GM21367 (cell line): ENCODE measurements at regions not wholly inside any gene's neighbourhood (a gene's known extent, or its start where the extent isn't known, plus 50 kb on each side); places are given as distances from the start of the nearest gene placed in this dataset.
"Not testable (repeated sequence)": the region's sequence is repeated elsewhere in the genome, so short reads cannot be mapped to it uniquely, and the experiment has no call there.

Source experiments
- ATAC-seq: cut with Tn5 transposase; IDR thresholded peaks from one replicate; pipeline ENCODE4 v1.9.1; 2021; ENCODE audit not compliant: unreplicated experiment

GRCh38 chr2:193475038-193475437 is 1280.3 kb upstream of the TMEFF2 start:
- ATAC-seq = no peak

DNA sequence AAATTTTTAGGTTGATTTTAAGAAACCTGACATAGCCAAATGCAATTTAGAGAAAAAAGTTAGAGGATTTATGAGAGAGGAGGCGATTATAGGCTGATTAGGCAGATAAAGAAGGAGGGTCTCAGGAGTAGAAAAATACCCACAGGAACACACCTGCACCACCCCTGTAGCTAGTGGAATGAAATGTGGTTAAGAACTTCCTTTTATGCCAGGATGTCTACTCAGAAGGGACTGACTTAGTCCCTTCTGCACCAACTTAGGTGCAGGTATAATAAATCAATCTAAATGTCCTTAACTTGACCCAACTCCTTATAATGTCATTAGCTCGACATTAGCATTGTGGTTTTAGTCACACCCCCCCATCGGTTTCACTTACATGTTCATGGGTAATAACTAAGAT is 1274.5 kb upstream of the TMEFF2 start:
- ATAC-seq = no peak

GRCh38 chr2:193467276-193467987 is 1272.7 kb upstream of the TMEFF2 start:
- no peak for ATAC-seq

GRCh38 chr2:193463011-193463410 is 1268.3 kb upstream of the TMEFF2 start:
- no peak for ATAC-seq

- ATAC-seq = no peak
These were observed 1267.7 kb upstream of the TMEFF2 start for GRCh38 chr2:193462411-193462810.

GRCh38 chr2:193461431-193461934 is 1266.8 kb upstream of the TMEFF2 start:
- ATAC-seq = no peak

DNA sequence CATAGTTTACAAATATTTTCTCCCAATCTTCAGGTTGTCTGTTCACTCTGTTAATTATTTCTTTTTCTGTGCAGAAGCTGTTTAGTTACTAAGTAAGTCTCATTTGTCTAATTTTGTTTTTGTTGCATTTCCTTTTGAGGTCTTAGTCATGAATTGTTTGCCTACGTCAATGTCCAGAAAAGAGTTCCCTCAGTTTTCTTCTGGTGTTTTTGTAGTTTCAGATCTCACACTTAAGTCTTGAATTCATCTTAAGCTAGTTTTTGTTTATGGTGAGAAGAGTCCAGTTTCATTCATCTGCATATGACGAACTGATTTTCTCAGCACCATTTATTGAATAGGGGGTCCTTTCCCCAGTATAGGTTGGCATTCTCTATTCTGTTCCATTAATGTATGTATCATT is 1252.2 kb upstream of the TMEFF2 start:
- ATAC-seq = no peak

GRCh38 chr2:193442293-193442692 is 1247.6 kb upstream of the TMEFF2 start:
- no peak for ATAC-seq

DNA sequence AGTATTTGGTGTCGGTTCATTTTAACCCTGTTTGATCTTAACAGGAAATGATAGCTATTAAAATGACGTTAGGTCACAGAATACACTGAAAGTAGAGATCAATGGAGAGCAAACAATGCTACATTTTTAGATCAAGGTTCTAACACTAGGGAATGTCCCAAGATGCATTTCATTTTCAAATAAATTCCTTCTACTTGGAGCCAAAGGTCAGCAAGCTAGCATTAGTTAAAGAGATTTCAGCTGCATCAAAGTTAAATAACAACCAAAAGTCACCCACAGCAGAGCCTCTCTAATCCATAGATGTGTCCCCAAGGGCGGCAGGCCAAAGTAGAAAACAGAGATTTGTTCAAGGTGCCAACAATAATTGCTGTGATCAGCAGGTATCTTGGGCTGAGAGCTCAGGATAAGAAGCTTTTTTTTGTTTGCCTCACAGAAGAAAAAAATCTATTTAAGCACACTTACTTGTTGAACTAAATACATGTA is 1233.6 kb upstream of the TMEFF2 start:
- no peak for ATAC-seq

GRCh38 chr2:193412368-193412767 is 1217.6 kb upstream of the TMEFF2 start:
- not testable (repeated sequence) for ATAC-seq

GRCh38 chr2:193409951-193410350 is 1215.2 kb upstream of the TMEFF2 start:
- ATAC-seq = no peak

DNA sequence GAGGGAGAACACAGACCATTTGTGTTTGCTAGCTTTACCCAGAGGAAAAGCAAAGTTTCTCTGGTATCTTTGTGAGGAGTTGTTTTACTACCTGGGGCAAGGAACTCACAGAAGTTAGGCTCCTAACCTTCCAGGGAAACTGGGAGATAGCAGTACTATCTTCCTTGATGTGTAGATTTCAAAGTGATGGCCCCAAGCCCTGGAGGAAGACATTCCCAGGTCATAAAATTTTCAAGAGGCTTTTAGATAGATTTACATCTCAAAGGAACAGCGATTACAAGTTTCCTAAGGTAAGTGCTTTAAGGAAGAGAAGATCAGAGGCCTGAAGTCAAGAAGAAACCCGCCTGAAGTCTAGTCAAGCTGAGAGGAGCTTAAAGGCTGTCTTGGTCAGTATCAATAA is 1187.8 kb upstream of the TMEFF2 start:
- no peak for ATAC-seq

- no peak for ATAC-seq
These were observed 1183.1 kb upstream of the TMEFF2 start for GRCh38 chr2:193377789-193378188.

DNA sequence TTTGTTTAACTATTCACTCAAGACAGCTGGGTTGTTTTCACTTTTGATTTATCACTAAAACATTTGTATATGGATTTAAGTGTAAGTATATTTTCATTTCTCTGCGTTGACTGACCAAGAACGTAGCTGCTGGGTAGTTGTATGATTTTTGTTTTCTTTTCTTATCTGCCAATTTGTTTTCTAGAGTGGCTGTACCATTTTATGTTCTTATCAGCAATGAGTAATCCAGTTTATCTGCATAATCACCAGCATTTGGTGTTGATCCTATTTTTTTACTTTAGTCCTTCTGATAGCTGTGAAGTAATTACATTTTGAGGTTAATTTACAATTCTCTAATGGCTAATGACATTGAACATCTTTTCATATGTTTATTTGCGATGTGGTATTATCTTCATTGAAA is 1178.4 kb upstream of the TMEFF2 start:
- ATAC-seq = no peak

DNA sequence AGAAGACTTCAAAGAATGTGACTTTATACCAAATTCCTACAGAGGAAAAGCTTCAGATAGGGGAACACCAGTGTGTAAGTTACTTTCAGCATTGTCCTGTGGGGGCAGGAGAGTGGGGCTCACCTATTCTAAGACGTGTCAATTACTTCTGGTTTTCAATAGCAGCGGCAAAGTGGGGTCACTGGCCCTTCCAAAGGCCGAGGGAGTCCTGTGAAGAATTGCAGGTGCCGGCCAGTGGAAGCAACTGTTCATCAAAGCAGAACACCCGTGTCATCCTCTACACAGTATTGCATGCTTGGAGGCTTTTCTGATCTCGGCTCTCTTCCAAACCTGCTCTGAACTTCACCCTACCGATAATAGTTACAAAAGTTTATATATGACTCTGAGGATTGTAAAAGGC is 1176.5 kb upstream of the TMEFF2 start:
- ATAC-seq = no peak

- ATAC-seq = no peak
These were observed 1173.9 kb upstream of the TMEFF2 start for GRCh38 chr2:193368615-193369014.

DNA sequence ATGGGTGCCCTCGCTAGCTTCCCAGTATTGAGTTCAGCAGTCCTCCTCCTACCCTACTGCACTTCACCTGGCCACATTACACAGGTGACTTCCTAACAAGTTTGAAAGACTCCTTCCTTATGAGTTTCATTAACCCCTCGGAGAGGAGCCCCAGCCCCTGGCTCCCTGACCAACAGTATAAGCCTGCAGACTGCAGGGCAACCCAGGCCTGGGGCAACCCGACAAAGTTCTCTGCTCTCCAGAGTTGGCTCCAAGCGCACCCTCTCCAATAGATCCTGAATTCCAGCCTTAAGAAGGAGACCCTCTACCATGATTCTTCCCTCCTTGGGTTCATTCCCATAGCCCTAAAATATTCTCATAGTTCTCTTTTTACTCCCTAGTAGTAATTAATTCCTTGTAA is 1162.8 kb upstream of the TMEFF2 start:
- no peak for ATAC-seq

- ATAC-seq = not testable (repeated sequence)
These were observed 1158.0 kb upstream of the TMEFF2 start for GRCh38 chr2:193352665-193353242.

DNA sequence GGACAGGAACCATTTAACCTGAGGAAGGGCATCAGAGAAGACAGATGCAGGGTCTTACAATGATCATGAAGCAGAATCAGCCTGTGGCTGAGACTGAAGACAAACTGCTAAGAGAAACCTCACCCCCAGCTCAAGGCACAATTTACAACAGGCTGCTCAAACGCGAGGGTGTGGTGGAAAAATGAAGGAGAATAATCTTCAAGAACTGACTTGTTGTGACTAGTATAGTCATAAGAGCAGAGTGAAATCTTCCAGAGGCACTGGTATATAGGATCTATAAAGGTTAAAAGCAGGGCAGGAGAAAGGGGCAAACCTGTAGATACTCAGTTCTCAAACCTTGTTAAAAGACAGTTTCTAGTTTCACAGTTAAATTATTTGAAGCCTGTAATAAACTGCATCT is 1155.8 kb upstream of the TMEFF2 start:
- ATAC-seq = no peak

DNA sequence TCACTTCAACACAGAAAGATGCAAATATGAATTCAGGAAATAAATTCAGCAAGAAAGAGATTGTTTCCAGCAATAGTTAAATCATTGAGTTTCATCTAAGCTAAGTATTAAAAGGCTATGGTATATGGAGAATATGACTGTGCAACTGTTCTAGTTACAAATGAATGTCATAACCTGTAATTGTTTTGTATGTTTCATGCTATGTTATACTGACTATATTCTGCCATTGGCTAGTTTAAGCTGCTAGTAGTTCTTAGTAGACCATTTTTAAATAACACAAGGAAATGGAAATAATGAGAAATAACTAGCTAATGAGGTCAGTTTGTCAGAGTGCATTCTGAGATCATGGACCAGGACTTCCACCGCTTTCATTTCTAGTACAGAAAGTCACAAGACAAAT is 1154.9 kb upstream of the TMEFF2 start:
- ATAC-seq = no peak

- ATAC-seq = no peak
These were observed 1153.3 kb upstream of the TMEFF2 start for GRCh38 chr2:193348055-193348454.

GRCh38 chr2:193336781-193337180 is 1142.0 kb upstream of the TMEFF2 start:
- ATAC-seq = no peak

GRCh38 chr2:193334401-193334800 is 1139.7 kb upstream of the TMEFF2 start:
- ATAC-seq = no peak
